GM12891 (cell line): ENCODE measurements at regions not wholly inside any gene's neighbourhood (a gene's known extent, or its start where the extent isn't known, plus 50 kb on each side); places are given as distances from the start of the nearest gene placed in this dataset.

Experiments used
- DNase-seq: peaks from one replicate; pipeline ENCODE4 v3.0.0; 2011; ENCODE audit warnings: low spot score; ENCODE audit not compliant: insufficient read length
- FAIRE-seq: peaks from 2 replicates; lab custom pipeline; 2011; peaks lifted over from hg19 to GRCh38; lab: Jason Lieb, UNC
- PAX5 ChIP-seq: IDR thresholded peaks from 2 replicates; pipeline ENCODE4 v1.6.1; 2011; ENCODE audit warnings: low read length, moderate library complexity, mild to moderate bottlenecking; ENCODE audit not compliant: insufficient read depth, severe bottlenecking
- POLR2A ChIP-seq: IDR thresholded peaks from 2 replicates; pipeline ENCODE4 v1.6.1; 2011; ENCODE audit warnings: low read depth, low read length, control low read depth
- POLR2AphosphoS5 ChIP-seq: IDR thresholded peaks from 2 replicates; pipeline ENCODE4 v1.6.1; 2011; ENCODE audit warnings: low read depth, low read length, control low read depth
- POU2F2 ChIP-seq: IDR thresholded peaks from 2 replicates; pipeline ENCODE4 v1.6.1; 2011; ENCODE audit warnings: low read depth, mild to moderate bottlenecking, control low read depth, low read length, moderate library complexity
- SPI1 ChIP-seq: IDR thresholded peaks from 2 replicates; pipeline ENCODE4 v1.6.1; 2011; ENCODE audit warnings: low read depth, low read length, control low read depth
- TAF1 ChIP-seq: IDR thresholded peaks from 2 replicates; pipeline ENCODE4 v1.6.1; 2011; ENCODE audit warnings: low read depth, low read length, control low read depth

DNA sequence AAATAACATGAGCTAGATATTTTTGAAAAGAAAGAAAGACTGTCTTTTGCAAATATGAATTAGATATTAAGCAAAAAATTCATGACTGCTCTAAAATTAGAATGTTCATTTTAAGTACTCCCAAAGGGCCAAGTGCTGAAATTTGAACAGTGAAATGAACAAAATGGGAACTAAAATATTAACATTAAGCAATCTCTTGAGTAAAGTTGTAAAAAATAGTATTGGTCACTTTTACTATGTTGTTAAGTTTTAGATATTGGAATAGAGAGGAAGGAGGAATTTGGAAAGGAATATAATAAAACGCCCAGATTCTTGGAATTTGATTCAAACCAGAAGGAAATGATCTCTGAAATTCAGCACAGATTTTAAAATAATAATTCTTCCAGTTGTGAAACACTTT, 125.9 kb upstream of the ANK2 start:
- TF ChIP-seq TAF1 (no peak), PAX5 (no peak), POLR2A (no peak), SPI1 (no peak), POU2F2 (no peak), POLR2AphosphoS5 (no peak)
- FAIRE-seq (no peak), DNase-seq (no peak)

DNA sequence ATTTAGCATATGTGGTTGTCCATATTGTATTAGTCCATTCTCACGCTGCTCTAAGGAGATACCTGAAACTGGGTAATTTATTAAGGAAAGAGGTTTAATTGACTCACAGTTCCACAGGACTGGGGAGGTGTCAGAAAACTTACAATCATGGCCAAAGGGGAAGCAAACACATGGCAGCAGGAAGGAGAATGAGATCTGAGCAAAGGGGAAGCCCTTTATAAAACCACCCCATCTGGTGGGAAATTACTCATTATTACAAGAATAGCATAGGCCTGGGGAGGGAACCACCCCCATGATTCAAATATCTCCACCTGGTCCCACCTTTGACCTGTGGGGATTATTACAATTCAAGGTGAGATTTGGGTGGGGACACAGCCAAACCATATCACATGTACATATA, 122.6 kb upstream of the ANK2 start:
- no peak for TF ChIP-seq PAX5
- no peak for TF ChIP-seq POLR2A
- 0 out of 2 replicates have a peak, but pooled peaks have one; percentile 3 for TF ChIP-seq SPI1
- no peak for TF ChIP-seq POU2F2
- TF ChIP-seq POLR2AphosphoS5: no peak
- no peak for TF ChIP-seq TAF1
- FAIRE-seq: no peak
- DNase-seq: no peak

DNA sequence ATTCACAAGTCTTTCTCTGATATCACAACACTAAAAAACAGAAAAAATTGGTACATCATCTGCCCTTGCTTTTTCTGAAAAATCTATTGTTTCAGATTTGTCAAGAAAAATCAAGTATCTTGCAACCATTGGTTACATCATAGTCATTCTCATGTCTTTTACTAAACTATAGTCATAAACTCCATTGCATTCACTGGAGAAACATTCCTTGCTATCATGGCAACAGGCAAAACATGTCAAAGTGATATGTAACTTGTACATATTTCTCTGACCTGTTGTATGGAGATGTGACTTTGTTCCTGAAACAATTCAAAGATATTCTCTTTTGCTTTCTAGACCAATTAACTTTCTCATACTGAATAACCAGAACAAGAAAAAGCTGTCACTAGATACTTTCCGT, 121.9 kb upstream of the ANK2 start:
- FAIRE-seq (no peak), DNase-seq (no peak)
- TF ChIP-seq SPI1: no peak
- no peak for TF ChIP-seq POLR2AphosphoS5
- no peak for TF ChIP-seq PAX5
- no peak for TF ChIP-seq POU2F2
- no peak for TF ChIP-seq TAF1
- TF ChIP-seq POLR2A: no peak

DNA sequence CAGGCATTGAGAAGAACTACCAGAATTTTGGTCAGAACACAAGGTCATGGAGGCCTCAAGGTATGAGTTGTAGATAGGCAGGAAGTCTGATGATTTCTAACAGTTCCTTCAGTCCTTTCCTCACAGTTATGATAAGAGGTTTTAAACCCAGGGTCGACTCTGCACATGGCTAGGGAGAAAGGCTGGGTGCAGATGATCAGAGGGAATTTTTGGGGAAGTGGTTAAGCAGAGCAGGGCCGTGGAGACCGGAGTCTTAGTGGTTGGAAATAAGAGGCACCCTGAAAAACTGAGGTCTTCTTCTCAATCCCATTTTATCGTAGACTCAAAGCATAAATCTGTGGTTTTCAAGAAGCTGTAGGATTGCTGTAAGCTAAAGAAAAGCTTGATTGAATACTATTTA, 118.5 kb upstream of the ANK2 start:
- DNase-seq (no peak), FAIRE-seq (peak; percentile 13)
- no peak for TF ChIP-seq POLR2A
- TF ChIP-seq SPI1: 0 out of 2 replicates have a peak, but pooled peaks have one; percentile 49
- no peak for TF ChIP-seq POU2F2
- no peak for TF ChIP-seq TAF1

DNA sequence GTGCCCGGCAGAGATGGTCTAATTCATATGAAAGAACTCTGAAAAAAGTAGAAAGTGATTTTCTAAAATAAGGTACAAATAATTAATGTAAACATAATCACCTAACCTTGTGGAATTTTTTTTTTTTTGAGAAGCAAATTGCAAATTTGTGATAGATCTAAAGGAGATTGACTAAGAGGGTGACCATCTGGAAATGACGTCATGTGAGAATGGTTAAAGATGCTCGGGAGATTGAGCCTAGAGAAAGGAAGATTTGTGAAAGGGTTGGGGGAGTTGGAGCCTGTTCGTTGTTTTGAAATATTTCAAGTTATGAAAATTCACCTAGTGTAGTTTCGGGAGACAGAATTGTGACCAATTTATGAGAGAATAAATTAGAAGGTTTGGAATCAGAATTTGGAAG, 115.7 kb upstream of the ANK2 start:
- no peak for DNase-seq
- FAIRE-seq: no peak
- TF ChIP-seq POU2F2 (no peak), POLR2A (no peak), SPI1 (no peak), TAF1 (no peak), POLR2AphosphoS5 (no peak), PAX5 (no peak)

DNA sequence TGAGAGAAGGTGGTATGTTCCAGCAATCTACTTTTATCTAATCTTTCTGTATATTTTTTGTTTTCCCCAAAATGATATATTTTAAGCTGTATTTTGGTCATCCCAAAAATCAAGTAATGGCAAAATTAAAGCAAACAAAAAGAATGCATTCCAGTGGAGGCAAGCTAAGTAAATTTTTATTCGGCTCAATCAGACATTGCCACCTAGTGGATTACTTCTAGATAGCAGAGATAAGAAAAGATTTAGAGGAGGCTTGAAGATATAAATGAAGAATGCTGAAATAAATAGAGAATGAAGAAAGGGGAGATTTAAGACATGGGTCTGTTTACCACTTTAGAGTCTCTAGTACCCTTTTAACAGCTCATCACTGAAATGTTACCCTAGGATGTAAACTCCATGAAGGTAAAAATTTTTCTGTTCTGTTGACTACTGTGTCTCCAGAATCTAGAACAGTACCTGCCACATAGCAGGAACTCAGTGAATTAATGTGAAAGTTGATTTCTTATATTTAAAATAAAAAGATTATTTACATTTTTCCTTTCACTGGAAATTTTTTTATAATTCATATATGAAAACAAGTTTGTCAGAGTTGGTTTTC, 110.9 kb upstream of the ANK2 start:
- FAIRE-seq: peak; percentile 80
- no peak for TF ChIP-seq POLR2A
- no peak for TF ChIP-seq POLR2AphosphoS5
- TF ChIP-seq POU2F2: no peak
- TF ChIP-seq TAF1: no peak
- no peak for TF ChIP-seq PAX5
- no peak for TF ChIP-seq SPI1
- DNase-seq: peak; percentile 5

DNA sequence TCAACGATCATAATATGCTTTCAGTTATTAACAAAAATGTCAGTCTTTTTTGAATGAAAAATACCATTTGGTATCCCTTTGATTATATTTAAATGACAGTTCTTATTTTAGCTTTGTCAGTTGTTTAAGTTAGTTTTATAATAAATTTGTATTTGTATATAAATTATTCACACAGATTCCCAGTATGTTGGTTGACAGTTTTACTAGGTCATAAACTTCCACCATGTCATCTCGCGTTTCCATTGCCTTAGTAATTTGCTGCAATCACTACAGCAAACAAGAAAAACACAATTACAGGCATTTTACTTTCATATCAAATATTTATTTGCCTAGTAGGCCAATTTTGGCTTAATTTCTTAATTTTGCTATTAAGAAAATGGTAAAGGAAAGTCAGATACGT, 109.6 kb upstream of the ANK2 start:
- FAIRE-seq (no peak), DNase-seq (no peak)
- TF ChIP-seq POLR2AphosphoS5 (no peak), SPI1 (no peak), PAX5 (no peak), POLR2A (no peak), TAF1 (no peak), POU2F2 (no peak)

DNA sequence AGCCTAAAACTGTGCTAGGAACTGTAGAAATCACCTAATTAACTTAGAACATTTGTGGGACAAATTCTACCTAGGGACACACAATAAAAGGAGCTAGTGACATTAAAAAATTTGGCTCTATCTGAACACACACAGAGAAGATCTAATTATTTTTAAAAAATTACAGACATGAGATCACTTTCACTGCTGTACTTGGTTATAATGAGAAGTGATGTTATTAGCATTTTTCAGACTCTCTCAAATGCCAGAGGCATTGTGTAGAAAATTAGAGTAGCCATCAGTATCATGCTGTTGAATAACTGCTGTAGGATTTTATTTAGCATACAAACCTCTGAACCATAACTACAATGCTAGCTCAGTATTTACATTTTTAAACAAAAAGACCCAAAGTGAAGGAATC, 109.1 kb upstream of the ANK2 start:
- DNase-seq (no peak), FAIRE-seq (no peak)
- no peak for TF ChIP-seq POU2F2
- no peak for TF ChIP-seq PAX5
- no peak for TF ChIP-seq TAF1

DNA sequence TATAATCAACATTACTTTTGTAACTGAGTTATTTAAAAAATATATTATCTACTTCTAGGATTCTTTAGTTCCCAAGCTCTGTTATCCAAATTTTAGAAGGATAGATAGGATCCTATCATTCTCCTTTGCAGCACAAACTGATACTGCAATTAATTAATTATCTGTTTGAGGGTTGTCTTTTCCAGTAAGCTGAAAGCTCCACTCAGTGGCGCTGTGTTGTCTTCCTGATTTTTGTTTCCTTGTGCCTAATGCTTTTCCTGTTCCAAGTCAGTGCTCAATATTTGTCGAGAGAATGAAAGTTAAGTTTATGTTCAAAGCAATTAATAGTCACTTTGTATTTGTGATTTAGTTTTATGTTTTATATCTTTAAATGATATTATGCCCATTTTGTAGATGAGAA, 107.4 kb upstream of the ANK2 start:
- no peak for DNase-seq
- FAIRE-seq: no peak
- TF ChIP-seq TAF1 (no peak), PAX5 (no peak), POU2F2 (no peak), SPI1 (no peak), POLR2AphosphoS5 (no peak), POLR2A (no peak)

DNA sequence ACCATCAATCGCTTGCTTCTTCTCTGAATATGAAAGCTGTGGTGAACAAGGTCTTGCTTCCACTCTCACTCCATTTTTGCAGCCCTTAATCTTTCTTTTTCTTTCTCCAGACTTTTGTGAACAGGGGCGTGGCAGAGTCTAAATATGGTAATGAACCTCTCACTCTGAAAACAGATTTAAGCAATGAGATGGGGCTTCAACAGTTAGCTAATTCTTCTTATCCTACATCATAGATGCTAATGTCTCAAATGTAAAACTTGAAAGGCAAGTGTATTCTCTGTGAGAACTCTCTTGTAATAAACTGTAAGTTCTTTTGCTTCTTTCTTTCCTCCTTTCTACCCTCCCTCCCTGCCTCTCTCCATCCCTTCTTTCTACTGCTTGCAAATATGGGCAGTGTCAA, 106.5 kb upstream of the ANK2 start:
- FAIRE-seq (no peak), DNase-seq (no peak)
- TF ChIP-seq POLR2A (no peak), POLR2AphosphoS5 (no peak), SPI1 (no peak), POU2F2 (no peak), TAF1 (no peak), PAX5 (no peak)

DNA sequence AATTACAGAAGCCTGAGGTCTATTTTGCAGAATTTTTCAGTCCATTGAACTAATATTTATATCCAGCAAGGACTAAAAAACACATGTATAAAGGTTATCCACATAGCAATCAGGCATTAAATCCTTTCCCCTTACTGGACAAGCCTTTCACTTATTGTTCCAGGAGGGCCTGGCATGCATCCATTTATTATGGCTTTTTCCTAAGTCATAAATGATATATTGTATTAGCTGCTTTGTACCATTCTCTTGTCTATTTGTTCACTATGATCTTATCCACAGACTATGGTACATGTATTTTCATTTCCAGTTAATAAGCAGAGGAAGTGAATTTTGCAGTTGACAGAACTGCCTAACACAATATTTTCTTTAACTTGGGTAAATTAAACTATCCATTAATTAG, 105.4 kb upstream of the ANK2 start:
- TF ChIP-seq POU2F2: no peak
- TF ChIP-seq POLR2A: no peak
- no peak for TF ChIP-seq PAX5
- TF ChIP-seq TAF1: no peak
- no peak for TF ChIP-seq SPI1
- TF ChIP-seq POLR2AphosphoS5: no peak
- FAIRE-seq (no peak), DNase-seq (no peak)

DNA sequence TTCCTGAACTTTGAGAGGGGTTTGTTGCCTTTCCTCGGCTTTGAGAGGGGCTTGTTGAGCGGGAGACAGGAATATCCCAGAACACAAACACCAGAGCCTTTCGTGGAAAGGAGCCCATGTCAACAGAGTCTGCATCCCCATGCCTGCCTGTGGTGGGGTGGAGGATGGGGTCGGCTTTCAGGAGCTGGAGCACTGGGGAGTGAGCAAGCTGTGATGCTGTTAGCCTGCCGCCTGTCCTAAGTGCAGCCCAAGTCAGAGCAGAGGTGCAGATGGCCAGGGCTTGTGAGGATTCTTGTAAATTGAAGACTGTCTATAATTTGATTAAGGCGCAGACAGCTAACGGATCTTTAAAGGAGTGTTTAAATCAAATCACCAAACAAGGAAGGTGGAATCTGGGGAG, 103.3 kb upstream of the ANK2 start:
- TF ChIP-seq POLR2A (no peak), TAF1 (no peak), POLR2AphosphoS5 (no peak), SPI1 (no peak), PAX5 (no peak), POU2F2 (no peak)
- DNase-seq (no peak), FAIRE-seq (no peak)
